ENCODE measurements at regions not wholly inside any gene's neighbourhood (a gene's known extent, or its start where the extent isn't known, plus 50 kb on each side); places are given as distances from the start of the nearest gene placed in this dataset.
"Not testable (repeated sequence)": the region's sequence is repeated elsewhere in the genome, so short reads cannot be mapped to it uniquely, and the experiment has no call there.

- DNase-seq (ENCODE audit: low spot score) = no peak
- intact Hi-C loops (cut with DNase I) = no loop called here
Observed at GRCh38 chr9:10804486-10804885, 191.7 kb upstream of the PTPRD start.

- intact Hi-C loops (cut with DNase I) = no loop called here
- DNase-seq (ENCODE audit: low spot score) = no peak
Observed at GRCh38 chr9:10806868-10807267, 194.1 kb upstream of the PTPRD start.

- intact Hi-C loops (cut with DNase I) = no loop called here
- DNase-seq (ENCODE audit: low spot score) = no peak
Observed at GRCh38 chr9:10818206-10818605, 205.4 kb upstream of the PTPRD start.

GRCh38 chr9:10835791-10836463, 223.1 kb upstream of the PTPRD start:
- no peak for DNase-seq (ENCODE audit: low spot score)
- intact Hi-C loops (cut with DNase I) = no loop called here

- intact Hi-C loops (cut with DNase I) = no loop called here
- DNase-seq (ENCODE audit: low spot score) = no peak
Observed at GRCh38 chr9:10843151-10843550, 230.3 kb upstream of the PTPRD start.

- intact Hi-C loops (cut with DNase I) = loop anchor here in 1 of 2 donors (10.0 kb wide), 1 partner anchor 641 kb away; no protein-coding TSS in a partner anchor
- DNase-seq (ENCODE audit: low spot score) = no peak
Observed at GRCh38 chr9:10855847-10856246, 243.0 kb upstream of the PTPRD start.

GRCh38 chr9:10858817-10859216, 246.0 kb upstream of the PTPRD start:
- intact Hi-C loops (cut with DNase I) = loop anchor here in 1 of 2 donors (10.0 kb wide), 1 partner anchor 644 kb away; no protein-coding TSS in a partner anchor
- no peak for DNase-seq (ENCODE audit: low spot score)

- intact Hi-C loops (cut with DNase I) = no loop called here
- DNase-seq (ENCODE audit: low spot score) = no peak
Observed at GRCh38 chr9:10863476-10863875, 250.7 kb upstream of the PTPRD start.

GRCh38 chr9:10867194-10867593, 254.4 kb upstream of the PTPRD start:
- intact Hi-C loops (cut with DNase I) = no loop called here
- no peak for DNase-seq (ENCODE audit: low spot score)

- intact Hi-C loops (cut with DNase I) = no loop called here
- DNase-seq (ENCODE audit: low spot score) = no peak
Observed at GRCh38 chr9:10869687-10870086, 256.9 kb upstream of the PTPRD start.

GRCh38 chr9:10873999-10874398, 261.2 kb upstream of the PTPRD start:
- DNase-seq (ENCODE audit: low spot score) = no peak
- intact Hi-C loops (cut with DNase I) = no loop called here

- intact Hi-C loops (cut with DNase I) = no loop called here
- no peak for DNase-seq (ENCODE audit: low spot score)
Observed at GRCh38 chr9:10875752-10876151, 262.9 kb upstream of the PTPRD start.

GRCh38 chr9:10876333-10876732, 263.5 kb upstream of the PTPRD start:
- intact Hi-C loops (cut with DNase I) = no loop called here
- DNase-seq (ENCODE audit: low spot score) = no peak

GRCh38 chr9:10890266-10890665, 277.5 kb upstream of the PTPRD start:
- DNase-seq (ENCODE audit: low spot score); intact Hi-C loops (cut with DNase I): not testable (repeated sequence)

GRCh38 chr9:10899509-10899908, 286.7 kb upstream of the PTPRD start:
- intact Hi-C loops (cut with DNase I) = no loop called here
- no peak for DNase-seq (ENCODE audit: low spot score)

- intact Hi-C loops (cut with DNase I) = no loop called here
- no peak for DNase-seq (ENCODE audit: low spot score)
Observed at GRCh38 chr9:10903969-10904368, 291.2 kb upstream of the PTPRD start.

- no peak for DNase-seq (ENCODE audit: low spot score)
- intact Hi-C loops (cut with DNase I) = no loop called here
Observed at GRCh38 chr9:10910779-10911178, 298.0 kb upstream of the PTPRD start.

- DNase-seq (ENCODE audit: low spot score) = no peak
- intact Hi-C loops (cut with DNase I) = no loop called here
Observed at GRCh38 chr9:10911373-10911772, 298.6 kb upstream of the PTPRD start.

GRCh38 chr9:10917001-10917400, 304.2 kb upstream of the PTPRD start:
- intact Hi-C loops (cut with DNase I) = no loop called here
- no peak for DNase-seq (ENCODE audit: low spot score)

- no peak for DNase-seq (ENCODE audit: low spot score)
- intact Hi-C loops (cut with DNase I) = no loop called here
Observed at GRCh38 chr9:10921671-10922070, 308.9 kb upstream of the PTPRD start.

GRCh38 chr9:10925896-10926295, 313.1 kb upstream of the PTPRD start:
- DNase-seq (ENCODE audit: low spot score) = no peak
- intact Hi-C loops (cut with DNase I) = no loop called here

GRCh38 chr9:10928372-10928771, 315.6 kb upstream of the PTPRD start:
- no peak for DNase-seq (ENCODE audit: low spot score)
- intact Hi-C loops (cut with DNase I) = no loop called here

Data from posterior vena cava (tissue), 2 donors.